Effector memory CD8-positive, alpha-beta T cell (primary cell): ENCODE measurements at regions not wholly inside any gene's neighbourhood (a gene's known extent, or its start where the extent isn't known, plus 50 kb on each side); places are given as distances from the start of the nearest gene placed in this dataset.
A peak's percentile ranks its signal among the peaks of the same experiment; 100 is the strongest.

Experiments used
- ATAC-seq: fragments of 150-1000 bp; cut with Tn5 transposase; replicated peaks from 2 replicates; pipeline ENCODE4 v1.10.0; 2021; ENCODE audit warnings: mild to moderate bottlenecking, moderate library complexity
- DNase-seq, 3 experiments: peaks; one replicate each; pipeline ENCODE4 v3.0.0; 2021
- H3K27ac Mint-ChIP-seq, 2 donors: one replicate each; pipeline ENCODE4 v1.8.0; 2022; ENCODE audit warnings: mild to moderate bottlenecking in 2 of 2, mixed read lengths in 2 of 2, moderate library complexity in 2 of 2
- H3K27me3 Mint-ChIP-seq, 2 donors: one replicate each; pipeline ENCODE4 v1.8.0; 2022; ENCODE audit warnings: mixed read lengths in 2 of 2
- H3K36me3 Mint-ChIP-seq: one replicate; pipeline ENCODE4 v1.8.0; 2022; ENCODE audit warnings: mild to moderate bottlenecking, moderate library complexity, mixed read lengths; ENCODE audit not compliant: insufficient read depth
- H3K4me1 Mint-ChIP-seq, 2 donors: one replicate each; pipeline ENCODE4 v1.8.0; 2022; ENCODE audit warnings: low read depth in 2 of 2, mixed read lengths in 2 of 2
- H3K4me3 Mint-ChIP-seq, 2 donors: one replicate each; pipeline ENCODE4 v1.8.0; 2022; ENCODE audit warnings: mild to moderate bottlenecking in 2 of 2, mixed read lengths in 2 of 2, moderate library complexity in 2 of 2
- H3K9me3 Mint-ChIP-seq, 2 donors: one replicate each; pipeline ENCODE4 v1.8.0; 2022; ENCODE audit warnings: mixed read lengths in 2 of 2

- DNase-seq, result no peak
- Mint-ChIP-seq H3K4me3 (no peak overlapping the region), H3K27me3 (peaks cover 63 to 66% of the 10 kb centered on the region in 2 donors), H3K36me3 (no peaks in the 10 kb centered on the region), H3K4me1 (peaks cover 5 to 10% of the 10 kb centered on the region in 2 donors), H3K9me3 (peaks cover 0 to 2% of the 10 kb centered on the region in 2 donors), H3K27ac (no peak overlapping the region)
- no peak for ATAC-seq
Measured at GRCh38 chr9:93830012-93830596, 125.1 kb downstream of the BARX1 start.

- H3K27me3 Mint-ChIP-seq, result peaks cover 63 to 73% of the 10 kb centered on the region in 2 donors
- H3K9me3 Mint-ChIP-seq, result peaks cover 0 to 2% of the 10 kb centered on the region in 2 donors
- no peak overlapping the region for H3K4me3 Mint-ChIP-seq
- peaks cover 5 to 10% of the 10 kb centered on the region in 2 donors for H3K4me1 Mint-ChIP-seq
- no peak for DNase-seq
- H3K36me3 Mint-ChIP-seq, result no peaks in the 10 kb centered on the region
- H3K27ac Mint-ChIP-seq, result no peak overlapping the region
- ATAC-seq, result no peak
Measured at GRCh38 chr9:93829271-93830011, 125.7 kb downstream of the BARX1 start.

GRCh38 chr9:93828331-93829097, 126.6 kb downstream of the BARX1 start:
- no peak overlapping the region for H3K4me3 Mint-ChIP-seq
- peaks cover 63 to 77% of the 10 kb centered on the region in 2 donors for H3K27me3 Mint-ChIP-seq
- no peak for ATAC-seq

DNA sequence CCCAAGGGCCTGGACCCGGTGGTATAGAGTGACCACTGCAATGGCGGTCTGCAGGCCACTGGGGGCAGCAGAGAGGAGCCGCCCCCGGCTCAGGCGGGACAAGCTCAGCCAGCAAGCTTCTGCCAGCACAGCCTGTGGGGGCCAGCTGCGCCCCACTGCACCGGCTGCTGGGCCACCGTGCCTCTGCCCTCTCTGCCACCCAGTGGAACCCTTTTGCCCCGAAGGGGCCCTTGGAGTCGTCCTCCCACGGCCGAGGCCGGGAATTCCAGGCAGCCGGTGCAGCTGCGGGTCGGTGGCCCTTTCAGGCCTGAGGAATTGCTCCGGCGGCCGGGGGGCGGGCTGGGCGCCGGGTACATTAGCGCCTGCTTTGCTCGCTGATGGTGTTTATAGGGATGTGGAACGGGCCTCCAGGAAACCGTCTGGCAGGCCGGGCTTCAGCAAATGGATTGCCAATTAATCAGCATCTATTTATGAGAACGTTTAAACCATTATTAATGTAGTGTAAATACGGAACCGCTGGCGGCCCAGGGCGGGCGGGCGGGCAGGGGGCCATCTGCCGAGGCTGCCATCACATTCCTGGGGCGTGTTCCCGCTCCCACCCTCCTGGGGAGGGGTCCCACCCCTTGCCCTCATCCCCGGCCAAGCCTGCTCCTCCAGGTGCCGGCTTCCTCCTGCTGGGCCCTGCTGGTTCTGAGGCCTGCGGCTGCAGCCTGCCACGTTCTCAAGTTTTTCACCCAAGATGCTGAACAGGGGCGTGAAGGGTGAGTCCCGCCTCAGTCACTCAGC, 127.4 kb downstream of the BARX1 start:
- Mint-ChIP-seq H3K9me3 (peaks cover 0 to 2% of the 10 kb centered on the region in 2 donors), H3K27ac (no peak overlapping the region), H3K4me1 (peaks cover 5 to 10% of the 10 kb centered on the region in 2 donors), H3K27me3 (peaks cover 65 to 85% of the 10 kb centered on the region in 2 donors), H3K36me3 (no peaks in the 10 kb centered on the region), H3K4me3 (peak overlapping the region in 1 of 2 donors; percentile 3)
- ATAC-seq (peak; percentile 61), DNase-seq (peak in 1 of 3 experiments; percentile 18)

More at GRCh38 chr9:93828331-93829097, 126.6 kb downstream of the BARX1 start:
- Mint-ChIP-seq H3K4me1 (peaks cover 5 to 10% of the 10 kb centered on the region in 2 donors), H3K9me3 (peaks cover 0 to 2% of the 10 kb centered on the region in 2 donors), H3K36me3 (no peaks in the 10 kb centered on the region), H3K27ac (no peak overlapping the region)
- DNase-seq, result no peak

- Mint-ChIP-seq H3K4me3 (peak overlapping the region in 1 of 2 donors; percentile 3), H3K9me3 (peaks cover 0 to under 1% of the 10 kb centered on the region in 2 donors)
Measured at GRCh38 chr9:93826905-93827544, 128.1 kb downstream of the BARX1 start.

DNA sequence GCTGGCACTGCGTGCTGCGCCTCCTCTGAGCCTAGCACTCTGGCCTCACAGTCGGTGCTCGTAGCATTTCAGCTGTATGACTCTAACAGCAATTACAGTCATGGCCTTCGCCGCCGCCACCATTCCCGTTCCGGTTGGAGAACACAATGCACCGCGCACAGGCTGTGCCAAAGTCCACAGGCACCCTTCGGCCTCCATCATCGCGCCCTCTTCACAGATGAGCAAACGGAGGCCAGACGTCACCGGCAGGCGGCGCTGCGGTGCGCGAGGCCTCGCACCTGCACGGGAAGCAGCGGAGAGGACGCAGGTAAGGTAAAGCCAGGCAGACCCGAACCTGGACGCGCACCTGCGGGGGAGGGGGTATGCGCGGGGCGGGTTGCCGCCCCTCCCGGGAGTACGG, 128.9 kb downstream of the BARX1 start:
- Mint-ChIP-seq H3K4me1 (peaks cover 5 to 10% of the 10 kb centered on the region in 2 donors), H3K27me3 (peaks cover 69 to 90% of the 10 kb centered on the region in 2 donors), H3K4me3 (peak overlapping the region; percentile 17 to 39), H3K9me3 (no peaks in the 10 kb centered on the region), H3K27ac (no peak overlapping the region), H3K36me3 (no peaks in the 10 kb centered on the region)
- no peak for DNase-seq
- ATAC-seq, result no peak

More at GRCh38 chr9:93826905-93827544, 128.1 kb downstream of the BARX1 start:
- no peak overlapping the region for H3K27ac Mint-ChIP-seq
- H3K27me3 Mint-ChIP-seq, result peaks cover 65 to 89% of the 10 kb centered on the region in 2 donors
- no peak for ATAC-seq
- no peak for DNase-seq
- peaks cover 5 to 10% of the 10 kb centered on the region in 2 donors for H3K4me1 Mint-ChIP-seq
- H3K36me3 Mint-ChIP-seq, result no peaks in the 10 kb centered on the region

DNA sequence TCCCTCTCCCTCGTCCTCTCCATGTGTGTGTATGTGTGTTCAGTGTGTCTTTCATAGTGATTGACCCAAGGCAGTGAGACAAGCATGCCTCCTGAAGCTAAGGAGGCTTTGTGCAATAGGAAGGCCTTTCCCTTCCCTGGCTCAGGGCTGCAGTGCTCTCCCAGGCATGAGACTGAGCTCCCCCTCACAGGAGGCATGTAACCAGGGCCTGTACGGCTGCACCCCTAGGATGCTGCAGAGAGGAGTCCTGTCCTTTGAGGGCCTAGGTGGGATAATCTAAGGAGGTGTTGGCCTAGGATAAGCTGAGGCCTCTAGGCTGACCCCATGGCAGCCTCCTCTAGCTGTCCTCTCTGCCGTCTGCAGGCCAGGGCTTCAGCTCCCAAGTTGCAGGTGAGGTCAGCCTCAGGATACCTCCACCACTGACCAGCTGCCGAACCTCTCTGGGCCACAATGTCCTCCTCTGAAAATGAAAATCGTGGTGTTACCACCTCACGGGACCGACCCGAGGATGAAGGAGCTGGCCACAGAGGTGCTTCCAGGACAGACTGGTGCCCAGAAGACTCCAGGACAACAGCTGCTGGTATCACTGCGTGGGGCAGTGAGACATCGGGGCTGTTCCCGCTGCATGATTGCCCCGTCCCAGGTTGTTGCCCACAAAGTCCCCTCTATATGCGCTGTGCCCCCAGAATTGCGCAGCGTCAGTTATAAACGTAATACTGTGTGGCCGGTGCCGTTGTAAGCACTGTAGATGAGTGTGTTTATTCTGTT, 129.6 kb downstream of the BARX1 start:
- Mint-ChIP-seq H3K27me3 (peaks cover 69 to 90% of the 10 kb centered on the region in 2 donors), H3K36me3 (no peaks in the 10 kb centered on the region), H3K27ac (no peak overlapping the region), H3K4me1 (peaks cover 5 to 10% of the 10 kb centered on the region in 2 donors), H3K4me3 (no peak overlapping the region), H3K9me3 (no peaks in the 10 kb centered on the region)
- DNase-seq (no peak), ATAC-seq (no peak)

DNA sequence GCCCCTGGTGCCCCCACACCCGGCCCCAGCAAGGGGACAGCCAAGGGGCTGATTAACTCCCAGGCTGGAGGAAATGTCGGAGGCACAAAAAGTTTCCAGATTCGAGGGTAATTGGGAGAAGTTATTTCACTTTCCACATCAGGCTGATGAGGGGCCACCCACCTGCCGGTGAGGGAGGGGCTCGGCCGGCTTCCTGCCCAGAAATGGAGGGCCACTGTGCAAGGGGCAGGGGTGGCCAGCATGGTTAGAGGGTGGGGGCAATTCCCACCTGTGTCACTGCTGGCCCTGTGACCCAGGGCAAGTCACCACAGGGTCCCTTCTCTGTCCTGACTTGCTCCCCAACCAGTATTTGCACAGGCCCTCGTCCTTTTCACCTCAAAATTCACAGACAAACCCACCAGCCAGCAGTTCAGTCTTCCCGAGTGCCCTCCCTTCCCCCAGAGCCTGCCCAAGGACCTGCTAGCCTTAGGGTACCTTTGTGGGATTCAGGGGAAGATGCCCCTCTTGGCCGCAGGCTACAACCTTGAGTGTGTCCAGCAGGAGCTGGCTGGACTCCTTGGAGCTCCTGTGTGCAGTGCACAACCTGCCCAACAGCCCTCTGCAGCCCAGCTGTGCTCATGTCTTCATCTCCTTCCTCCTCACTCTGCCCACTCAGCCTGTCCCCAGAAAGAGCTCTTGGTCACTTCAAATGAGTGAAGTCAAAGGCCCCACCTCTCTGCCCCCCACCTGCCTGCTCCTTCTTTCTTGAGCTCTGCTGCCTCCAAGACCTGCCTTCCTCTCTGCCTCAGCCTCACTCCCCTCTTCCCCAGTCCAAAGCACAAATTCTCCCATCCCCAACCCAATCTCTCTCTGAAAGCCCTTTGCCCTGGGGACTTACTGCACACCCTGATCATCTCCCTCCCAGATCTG, 130.5 kb downstream of the BARX1 start:
- DNase-seq (no peak), ATAC-seq (no peak)
- Mint-ChIP-seq H3K27ac (no peak overlapping the region), H3K27me3 (peaks cover 71 to 90% of the 10 kb centered on the region in 2 donors), H3K4me1 (peaks cover 5 to 10% of the 10 kb centered on the region in 2 donors), H3K9me3 (no peaks in the 10 kb centered on the region), H3K4me3 (no peak overlapping the region), H3K36me3 (no peaks in the 10 kb centered on the region)

GRCh38 chr9:93823245-93824072, 131.7 kb downstream of the BARX1 start:
- H3K4me1 Mint-ChIP-seq, result peaks cover 5 to 10% of the 10 kb centered on the region in 2 donors
- H3K27me3 Mint-ChIP-seq, result peaks cover 61 to 86% of the 10 kb centered on the region in 2 donors
- no peak overlapping the region for H3K27ac Mint-ChIP-seq
- DNase-seq (no peak), ATAC-seq (no peak)
- H3K36me3 Mint-ChIP-seq, result no peaks in the 10 kb centered on the region
- H3K4me3 Mint-ChIP-seq, result no peak overlapping the region
- no peaks in the 10 kb centered on the region for H3K9me3 Mint-ChIP-seq

DNA sequence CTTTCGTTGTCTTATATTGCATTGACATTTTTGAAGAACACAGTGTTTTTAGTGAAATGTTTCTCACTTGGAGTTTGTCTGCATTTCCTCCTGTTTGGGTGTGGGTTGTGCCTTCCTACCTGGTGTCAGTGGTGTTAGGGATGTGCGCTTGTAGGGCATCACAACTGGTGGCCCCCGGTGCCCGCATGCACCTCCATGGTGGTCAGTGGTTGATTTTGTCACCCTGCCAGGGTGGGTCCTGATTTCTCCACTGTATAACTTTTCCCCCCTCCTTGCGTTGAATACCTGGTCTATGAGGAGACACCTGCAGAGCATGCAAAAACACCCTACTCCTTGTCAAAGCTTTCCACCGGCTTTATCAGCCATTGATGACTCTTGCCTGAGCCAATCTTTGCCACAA, 132.9 kb downstream of the BARX1 start:
- H3K36me3 Mint-ChIP-seq, result no peaks in the 10 kb centered on the region
- DNase-seq (no peak), ATAC-seq (no peak)
- no peak overlapping the region for H3K4me3 Mint-ChIP-seq
- H3K27ac Mint-ChIP-seq, result no peak overlapping the region
- H3K4me1 Mint-ChIP-seq, result peaks cover 5 to 8% of the 10 kb centered on the region in 2 donors
- no peaks in the 10 kb centered on the region for H3K9me3 Mint-ChIP-seq
- H3K27me3 Mint-ChIP-seq, result peaks cover 57 to 83% of the 10 kb centered on the region in 2 donors

DNA sequence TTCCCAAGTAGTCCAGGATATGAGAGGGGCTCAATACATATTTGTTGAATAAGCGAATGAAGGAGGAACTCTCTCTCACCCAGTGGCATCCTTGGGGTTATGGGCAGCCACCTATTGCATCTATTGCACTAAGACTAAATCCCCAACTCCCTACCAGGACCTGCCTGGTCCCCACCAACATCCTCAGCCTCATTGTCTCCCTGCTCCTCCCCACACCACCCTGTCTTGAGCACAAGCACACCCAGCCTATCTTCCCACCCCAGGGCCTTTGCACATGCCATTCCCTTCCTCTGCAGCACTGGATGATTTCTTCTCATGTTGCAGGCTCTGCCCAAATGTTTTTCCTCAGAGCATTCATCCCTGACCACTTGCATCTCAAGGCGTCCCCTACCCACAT, 133.8 kb downstream of the BARX1 start:
- H3K36me3 Mint-ChIP-seq, result no peaks in the 10 kb centered on the region
- ATAC-seq (no peak), DNase-seq (no peak)
- no peaks in the 10 kb centered on the region for H3K9me3 Mint-ChIP-seq
- no peak overlapping the region for H3K4me3 Mint-ChIP-seq
- peaks cover 54 to 80% of the 10 kb centered on the region in 2 donors for H3K27me3 Mint-ChIP-seq
- no peak overlapping the region for H3K27ac Mint-ChIP-seq
- peaks cover 0 to 2% of the 10 kb centered on the region in 2 donors for H3K4me1 Mint-ChIP-seq
